ENCODE measurements at regions not wholly inside any gene's neighbourhood (a gene's known extent, or its start where the extent isn't known, plus 50 kb on each side); places are given as distances from the start of the nearest gene placed in this dataset.
A peak's percentile ranks its signal among the peaks of the same experiment; 100 is the strongest.
"Not testable (repeated sequence)": the region's sequence is repeated elsewhere in the genome, so short reads cannot be mapped to it uniquely, and the experiment has no call there.

DNA sequence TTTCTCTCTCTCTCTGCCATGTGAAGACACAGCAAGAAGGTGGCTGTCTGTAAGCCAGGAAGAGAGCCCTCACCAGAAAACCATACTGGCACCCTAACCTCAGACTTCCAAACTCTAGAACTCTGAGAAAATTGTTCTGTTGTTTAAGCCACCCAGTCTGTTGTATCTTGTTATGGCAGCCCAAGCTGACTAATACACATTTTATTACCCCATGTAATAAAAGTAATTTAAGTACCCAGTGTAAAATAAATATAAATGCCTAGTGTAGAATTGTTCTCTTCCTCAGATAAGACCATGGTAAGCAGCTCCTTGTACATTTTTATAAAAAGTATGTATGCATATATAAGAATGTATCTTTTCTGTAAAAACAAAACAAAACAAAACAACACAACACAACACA, 119.7 kb downstream of the DTL start:
- no peak for DNase-seq

DNA sequence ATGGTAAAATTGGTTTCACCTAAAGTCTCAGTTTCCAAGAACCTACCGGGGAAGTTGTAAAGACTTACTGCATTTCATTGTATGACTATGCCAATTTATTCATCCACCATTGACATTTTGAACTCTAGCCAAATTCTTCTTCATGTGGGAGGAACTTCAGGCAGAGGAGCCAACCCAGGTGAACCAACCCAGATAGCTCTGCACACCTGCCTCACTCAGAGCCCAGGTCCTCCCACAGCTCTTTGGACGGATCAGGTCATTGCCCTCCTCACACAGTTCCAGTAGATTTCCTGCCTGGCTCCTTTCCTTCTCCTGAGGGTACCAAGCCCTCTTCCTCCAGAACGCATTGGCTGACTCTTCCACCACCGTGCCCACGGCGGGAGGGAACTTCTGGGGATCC, 121.7 kb downstream of the DTL start:
- DNase-seq: peak; percentile 35

DNA sequence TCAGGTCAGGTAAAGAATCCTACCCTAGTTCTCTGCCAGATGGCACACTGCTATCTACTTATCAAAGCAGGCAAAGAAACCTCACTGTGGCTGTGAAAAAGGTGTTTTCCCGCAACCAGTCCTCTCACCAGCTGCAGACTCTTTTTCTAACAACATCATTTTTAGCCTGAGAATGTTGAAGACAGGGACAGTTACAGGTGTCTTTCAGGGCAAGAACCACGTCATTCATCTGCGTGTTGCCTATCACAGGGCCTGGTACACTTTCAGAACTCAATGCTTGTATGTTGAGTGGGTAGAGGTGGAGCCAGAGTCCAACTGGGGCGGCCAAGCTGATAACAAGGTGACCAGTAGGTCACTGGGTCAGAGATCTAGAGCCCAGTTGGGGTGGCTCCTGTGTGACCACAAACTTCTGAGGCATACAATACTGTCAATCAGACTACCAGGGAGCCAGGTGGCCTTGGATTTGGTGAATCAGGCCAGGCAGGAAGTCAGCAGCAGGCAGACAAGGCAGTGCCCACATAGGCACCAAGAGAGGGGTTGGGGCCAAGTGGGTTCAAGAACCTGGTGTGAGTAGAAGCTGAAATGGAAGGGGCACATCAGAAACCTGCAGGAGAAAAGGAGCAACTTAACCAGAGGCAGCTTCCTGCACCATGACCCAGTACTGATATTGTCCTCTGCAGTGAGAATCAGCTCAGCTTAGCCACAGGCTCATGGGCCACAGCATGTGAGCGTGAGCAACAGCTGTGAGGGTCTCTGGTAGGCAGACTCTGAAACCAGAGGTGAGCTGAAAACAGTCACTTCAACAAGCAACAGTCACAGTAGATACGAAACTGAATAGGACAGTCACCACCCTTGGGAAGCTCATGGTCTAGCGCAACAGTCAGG, 123.6 kb downstream of the DTL start:
- no peak for DNase-seq

DNA sequence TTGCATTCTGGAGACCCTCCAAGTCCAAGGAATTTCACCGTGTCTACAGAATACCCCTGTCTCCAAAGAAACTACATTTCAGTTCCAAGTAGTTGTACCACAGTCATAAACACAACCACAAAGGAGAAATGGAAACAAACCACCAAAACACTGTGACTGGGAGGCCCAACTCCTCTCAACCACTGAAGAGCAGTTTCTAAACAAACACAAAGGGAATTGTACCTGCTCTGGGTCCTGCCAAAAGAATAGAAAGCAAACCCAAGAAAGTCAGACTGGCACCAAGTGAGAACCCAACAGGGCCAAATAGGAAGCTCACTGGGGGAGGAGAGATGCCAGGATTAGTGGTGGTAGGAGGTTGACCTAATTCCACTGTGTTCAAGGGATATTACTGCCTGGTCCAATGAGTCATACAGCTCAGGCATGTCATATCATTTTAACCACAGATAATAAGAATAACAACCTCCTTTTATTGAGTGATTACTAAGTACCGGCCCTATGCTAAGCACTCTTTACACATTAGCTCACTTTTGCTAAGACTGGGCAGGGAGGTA, 123.9 kb upstream of the PPP2R5A start:
- peak; percentile 87 for DNase-seq

DNA sequence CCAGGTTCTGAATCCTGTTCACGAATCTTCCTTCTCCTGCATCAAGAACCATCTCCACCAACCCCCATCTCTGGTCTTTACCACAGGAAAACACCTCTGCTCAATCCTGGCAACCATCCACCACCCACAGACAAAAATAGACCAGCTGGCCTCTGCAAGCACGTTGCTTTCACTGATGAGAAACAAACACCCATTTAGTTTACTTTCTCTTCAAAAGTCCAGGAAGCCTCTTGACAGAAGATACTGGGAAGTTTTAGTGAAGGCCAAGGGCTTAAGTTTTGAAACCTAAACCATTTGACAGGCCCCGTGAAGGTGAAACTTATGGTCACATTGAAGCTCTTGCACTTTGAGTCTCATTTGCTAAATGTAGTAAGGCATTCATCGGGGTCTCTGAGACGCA, 122.6 kb upstream of the PPP2R5A start:
- DNase-seq: peak; percentile 25

DNA sequence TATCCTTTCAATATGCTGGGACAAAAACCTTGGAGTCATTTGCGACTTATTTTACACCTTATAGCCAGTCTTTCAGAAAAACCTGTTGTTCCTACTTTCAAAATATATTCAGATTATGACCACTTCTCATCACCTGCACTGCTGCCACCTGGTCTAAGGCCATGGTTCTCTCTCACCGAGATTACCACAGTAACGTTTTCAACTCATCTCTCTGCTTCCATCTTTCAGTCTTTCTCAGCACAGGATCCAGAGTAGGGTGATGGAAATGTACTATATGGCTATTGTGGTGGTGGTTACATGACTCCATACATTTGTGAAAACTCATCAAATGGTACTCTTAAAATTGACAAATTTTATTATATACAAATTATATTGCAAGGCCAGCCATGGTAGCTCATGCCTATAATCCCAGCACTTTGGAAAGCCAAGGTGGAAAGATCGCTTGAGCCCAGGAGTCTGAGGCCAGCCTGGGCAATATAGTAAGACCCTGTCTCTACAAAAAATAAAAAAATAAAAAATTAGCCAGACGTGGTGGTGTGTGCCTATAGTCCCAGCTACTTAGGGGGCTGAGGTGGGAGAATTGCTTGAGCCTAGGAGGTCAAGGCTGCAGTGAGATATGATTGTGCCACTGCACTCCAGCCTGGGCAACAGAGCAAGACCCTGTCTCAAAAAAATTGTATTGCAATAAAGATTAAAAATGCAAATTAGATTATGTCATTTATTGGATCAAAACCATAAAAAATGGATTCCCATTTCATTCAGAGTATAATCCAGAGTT, 120.9 kb upstream of the PPP2R5A start:
- DNase-seq: no peak

DNA sequence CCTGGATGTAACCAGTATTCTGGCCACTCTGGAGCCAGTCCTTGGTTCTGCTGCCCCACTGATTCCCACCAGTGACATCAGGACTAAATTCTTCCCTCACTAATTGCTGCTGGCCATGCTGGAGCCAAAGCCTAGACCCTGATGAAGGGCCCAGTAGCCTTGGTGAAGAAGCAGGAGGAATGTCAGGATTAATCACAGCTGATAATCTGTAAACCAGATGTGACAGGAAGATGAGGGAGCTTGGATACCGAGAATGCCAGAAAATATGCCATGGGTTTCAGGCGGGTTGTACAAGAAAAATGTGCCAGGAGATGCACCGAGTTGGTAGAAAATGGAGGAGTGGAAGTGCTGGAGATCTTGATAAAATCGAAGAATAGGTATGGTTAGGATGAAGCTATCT, 119.0 kb upstream of the PPP2R5A start:
- no peak for DNase-seq

DNA sequence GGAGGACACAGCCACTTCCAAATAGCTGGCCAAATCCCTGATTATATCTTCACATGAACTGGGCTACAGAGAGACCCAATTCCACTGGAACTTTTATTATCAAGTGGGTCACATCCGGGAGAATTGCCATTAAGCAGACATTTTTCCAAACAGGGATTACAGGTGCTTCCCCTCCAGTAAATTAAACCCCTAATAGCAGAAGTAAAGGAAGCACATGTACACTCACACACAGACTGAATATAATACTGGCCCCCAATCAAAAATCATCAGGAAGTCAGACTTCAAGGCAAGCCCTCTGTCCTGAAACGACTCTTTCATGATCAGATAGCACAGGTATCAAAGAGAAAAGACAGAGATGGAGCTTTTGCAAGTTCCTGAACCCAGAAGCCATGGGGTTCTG, 118.6 kb upstream of the PPP2R5A start:
- DNase-seq: no peak

DNA sequence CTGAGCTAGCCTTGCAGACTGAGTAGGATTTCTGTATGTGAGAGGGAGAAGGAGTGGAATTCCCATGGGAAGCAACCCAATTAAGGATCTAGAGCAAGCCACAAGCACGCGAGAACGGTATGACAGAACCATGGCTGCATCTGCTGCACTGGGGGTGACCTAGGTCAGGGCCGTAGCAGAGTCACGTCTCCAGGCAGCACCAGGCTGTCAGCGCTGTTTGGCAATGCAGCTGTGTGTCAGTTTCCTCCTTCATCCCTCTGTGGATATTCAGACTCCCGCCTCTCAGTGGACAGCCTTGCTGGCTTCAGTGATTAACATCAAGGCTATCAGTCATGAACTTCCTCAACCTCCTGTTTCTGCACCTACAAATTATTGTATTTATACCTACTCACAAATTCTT, 118.1 kb upstream of the PPP2R5A start:
- peak; percentile 27 for DNase-seq

DNA sequence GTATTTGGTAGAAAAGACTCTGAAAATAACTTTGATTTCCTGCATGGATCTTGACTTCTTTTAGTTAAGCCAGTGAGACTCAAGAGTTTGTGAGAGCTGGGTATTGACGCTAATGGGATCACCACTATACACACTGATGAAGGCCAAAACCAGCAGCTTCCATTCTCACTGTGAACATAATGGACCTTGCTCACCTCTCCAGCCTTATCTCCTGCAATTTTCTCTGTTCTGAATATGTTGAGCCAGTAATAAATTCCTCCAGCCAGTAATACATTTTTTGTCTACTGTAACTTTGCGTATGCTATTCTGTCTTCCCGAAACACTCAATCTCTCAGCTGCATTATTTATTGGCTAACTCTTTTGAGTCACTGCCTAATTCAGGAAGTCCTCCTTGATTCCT, 111.6 kb upstream of the PPP2R5A start:
- DNase-seq: no peak

DNA sequence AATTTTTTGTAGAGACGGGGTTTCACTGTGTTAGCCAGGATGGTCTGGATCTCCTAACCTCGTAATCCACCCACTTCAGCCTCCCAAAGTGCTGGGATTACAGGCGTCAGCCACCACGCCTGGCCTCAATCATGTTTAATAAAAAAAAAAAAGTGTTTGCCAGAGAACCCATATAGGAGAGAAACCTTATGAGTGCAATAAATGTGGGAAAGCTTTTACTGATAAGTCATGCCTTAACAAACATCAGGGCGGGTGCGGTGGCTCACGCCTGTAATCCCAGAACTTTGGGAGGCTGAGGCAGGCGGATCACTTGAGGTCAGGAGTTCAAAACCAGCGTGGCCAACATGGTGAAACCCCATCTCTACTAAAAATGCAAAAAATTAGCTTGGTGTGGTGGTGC, 110.9 kb upstream of the PPP2R5A start:
- DNase-seq: not testable (repeated sequence)

DNA sequence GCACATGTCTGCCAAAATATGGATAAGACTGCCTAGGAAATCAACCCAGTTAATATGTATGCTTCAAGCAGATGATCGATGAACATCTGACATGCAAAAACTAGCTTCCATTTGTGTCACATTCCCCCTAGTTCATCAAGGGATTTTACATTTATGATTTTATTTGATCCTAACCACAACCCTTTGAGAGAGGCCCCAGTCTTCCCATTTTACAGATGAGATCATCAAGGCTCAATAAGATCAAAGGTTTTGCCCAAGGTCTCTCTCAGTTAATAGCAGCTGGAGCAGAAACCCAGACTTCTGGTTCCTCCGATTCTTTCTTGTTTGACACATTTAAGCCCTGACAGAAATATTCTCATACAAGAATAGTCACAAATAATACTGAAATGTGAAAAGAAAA, 107.7 kb upstream of the PPP2R5A start:
- no peak for DNase-seq

DNA sequence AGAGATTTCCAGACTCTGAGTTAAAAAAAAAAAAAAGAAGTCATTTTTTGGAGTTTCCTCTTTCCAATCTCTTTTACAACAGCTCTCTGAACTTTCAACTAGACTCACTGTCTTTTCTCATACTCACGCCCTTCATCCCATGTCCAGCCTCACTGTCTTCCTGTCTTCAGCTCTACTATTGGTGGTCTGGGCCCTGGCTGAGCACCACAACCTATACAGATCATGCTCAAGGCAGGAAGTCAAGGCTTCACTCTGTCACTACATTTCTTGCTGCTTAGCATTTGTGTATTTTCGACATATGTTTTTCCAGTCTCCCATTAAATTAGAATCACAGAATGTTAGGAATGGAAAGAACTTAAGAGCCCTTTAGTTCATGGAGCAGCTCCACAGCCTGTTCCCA, 106.4 kb upstream of the PPP2R5A start:
- DNase-seq: no peak

DNA sequence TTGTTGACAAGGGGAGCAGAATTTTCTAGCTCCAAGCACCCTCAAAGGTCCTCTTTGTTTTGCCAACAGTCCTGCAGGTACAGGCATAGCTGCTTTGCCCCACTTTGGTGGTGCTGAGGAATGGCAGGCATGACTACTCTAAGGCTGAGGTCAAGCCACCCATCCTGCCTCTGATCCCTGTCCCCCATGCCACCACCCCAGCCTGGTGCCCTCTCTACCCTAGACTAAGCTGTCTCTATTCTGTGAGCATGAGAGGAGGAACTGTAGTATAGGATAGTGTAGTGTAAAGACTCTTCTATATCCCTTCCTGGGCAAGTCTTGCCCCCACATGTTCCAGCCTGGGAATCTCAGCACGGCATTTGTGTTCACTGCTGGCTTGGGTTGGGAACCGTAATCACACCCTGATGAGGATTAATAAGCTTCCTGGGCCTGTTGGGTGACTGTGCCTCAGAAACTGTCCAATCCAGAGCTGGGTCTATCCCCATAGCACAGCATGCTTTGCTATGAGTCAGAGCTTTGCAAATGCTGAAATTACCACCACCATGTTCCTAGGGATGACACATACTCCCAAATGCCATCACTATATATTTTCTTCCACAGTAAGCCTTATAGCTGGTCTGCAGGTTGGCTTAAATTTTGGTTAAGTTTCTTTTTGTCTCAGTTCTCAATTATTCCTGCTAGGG, 105.7 kb upstream of the PPP2R5A start:
- DNase-seq: peak; percentile 76

DNA sequence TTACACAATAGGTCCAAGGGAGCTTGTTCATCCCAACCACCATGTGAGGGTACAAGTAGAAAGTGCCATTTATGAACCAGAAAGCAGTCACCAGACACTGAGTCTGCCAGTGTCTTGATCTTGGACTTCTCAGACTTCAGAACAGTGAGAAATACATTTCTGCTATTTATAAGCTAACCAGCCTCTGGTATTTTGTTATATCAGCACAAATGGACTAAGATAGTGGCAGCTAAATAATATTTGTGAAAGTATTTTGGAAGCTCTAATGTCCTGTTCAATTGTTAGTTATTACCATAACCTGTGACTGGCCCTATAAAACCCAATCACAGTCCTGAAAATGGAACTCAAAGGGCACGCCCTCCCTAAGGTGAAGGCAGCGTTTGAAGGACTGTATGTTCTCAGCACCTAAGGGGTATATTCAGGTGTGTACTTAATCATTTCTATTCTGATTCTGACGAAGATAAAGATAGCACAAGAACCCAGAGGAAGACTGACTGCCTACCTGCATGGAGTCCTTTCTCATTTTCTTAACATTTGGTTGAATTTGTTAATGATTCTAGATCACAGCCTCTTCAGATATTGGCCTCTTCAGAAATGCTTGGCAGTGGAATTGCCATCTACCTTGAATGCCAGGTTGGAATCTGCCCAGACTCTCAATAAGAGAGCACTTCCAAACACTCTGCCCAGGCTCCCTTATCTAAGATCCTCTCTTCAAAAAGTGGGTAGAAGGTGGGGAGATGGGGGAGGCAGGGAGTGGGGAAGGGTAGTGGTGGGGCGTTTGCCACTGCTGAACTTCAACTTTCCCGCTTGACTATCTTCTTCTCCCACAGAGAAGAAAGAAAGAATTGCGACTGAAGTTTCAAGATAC, 104.0 kb upstream of the PPP2R5A start:
- DNase-seq: no peak

DNA sequence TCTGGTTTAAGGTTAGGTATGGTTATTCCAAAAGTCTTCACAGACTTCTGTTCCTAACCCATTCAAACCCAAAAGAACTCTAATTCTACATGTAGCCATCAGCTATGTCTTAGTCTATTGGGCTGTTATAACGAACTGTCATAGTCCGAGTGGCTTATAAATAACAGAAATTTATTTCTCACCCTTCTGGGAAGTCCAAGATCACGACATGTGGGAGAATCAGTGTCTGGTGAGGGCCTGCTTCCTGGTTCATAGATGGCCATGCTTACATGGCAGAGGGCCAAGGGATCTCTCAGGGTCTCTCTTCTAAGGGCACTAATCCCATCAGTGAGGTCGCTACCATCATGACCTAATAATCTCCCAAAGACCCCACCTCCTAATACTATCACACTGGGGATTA, 103.0 kb upstream of the PPP2R5A start:
- no peak for DNase-seq

DNA sequence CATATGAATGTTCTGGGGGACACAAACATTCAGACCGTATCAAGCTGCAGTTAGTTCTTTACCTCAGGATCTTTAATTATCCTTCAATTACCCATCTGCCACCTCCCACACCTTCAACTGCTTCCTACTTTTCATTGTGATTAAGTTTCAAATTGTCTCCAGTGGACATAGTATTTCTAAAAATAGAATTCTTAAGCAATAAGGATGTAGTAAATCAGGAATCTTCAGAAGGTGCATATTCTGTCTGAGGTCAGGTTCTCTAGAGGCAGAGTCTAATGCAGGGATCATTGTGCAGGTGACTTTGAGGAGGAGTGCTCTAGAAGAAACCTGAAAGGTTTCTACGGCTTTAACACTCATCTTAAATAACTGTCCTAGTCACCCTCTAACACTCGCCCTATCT, 102.6 kb upstream of the PPP2R5A start:
- no peak for DNase-seq

DNA sequence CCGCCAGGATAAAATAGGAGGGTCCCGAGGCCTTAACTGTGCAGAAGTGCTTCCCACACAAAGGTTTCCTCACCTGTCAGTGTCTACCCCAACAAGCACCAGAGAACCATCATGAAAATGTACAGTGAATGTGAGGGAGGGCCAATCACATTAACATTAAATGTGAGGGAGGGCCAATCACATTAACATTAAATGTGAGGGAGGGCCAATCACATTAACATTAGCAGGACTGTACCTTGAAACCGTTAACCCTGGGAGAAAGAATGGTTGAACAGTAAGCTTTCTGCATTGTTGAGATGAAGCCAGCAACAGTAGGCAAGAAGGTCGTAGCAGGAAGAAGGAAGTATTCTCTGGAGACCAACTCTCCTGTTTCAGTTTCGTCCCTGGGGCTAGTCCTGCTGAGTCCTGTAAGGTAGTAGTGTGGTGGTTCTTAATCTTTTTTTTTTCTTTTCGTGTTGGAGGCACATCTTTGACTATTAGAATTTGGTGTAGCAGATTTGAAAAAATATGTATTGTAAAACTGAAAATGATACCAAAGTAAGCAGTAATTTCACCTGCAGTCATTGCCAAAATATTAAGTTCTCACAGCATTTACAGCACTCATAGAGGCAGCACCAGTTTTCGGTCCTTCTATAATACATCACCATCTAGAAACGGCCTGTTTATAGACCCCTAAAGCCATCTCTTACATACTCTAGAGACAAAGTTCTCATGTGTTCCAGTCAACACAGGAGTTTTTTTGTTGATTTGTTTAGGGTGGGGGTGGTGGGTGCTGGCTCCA, 98.6 kb upstream of the PPP2R5A start:
- no peak for DNase-seq

DNA sequence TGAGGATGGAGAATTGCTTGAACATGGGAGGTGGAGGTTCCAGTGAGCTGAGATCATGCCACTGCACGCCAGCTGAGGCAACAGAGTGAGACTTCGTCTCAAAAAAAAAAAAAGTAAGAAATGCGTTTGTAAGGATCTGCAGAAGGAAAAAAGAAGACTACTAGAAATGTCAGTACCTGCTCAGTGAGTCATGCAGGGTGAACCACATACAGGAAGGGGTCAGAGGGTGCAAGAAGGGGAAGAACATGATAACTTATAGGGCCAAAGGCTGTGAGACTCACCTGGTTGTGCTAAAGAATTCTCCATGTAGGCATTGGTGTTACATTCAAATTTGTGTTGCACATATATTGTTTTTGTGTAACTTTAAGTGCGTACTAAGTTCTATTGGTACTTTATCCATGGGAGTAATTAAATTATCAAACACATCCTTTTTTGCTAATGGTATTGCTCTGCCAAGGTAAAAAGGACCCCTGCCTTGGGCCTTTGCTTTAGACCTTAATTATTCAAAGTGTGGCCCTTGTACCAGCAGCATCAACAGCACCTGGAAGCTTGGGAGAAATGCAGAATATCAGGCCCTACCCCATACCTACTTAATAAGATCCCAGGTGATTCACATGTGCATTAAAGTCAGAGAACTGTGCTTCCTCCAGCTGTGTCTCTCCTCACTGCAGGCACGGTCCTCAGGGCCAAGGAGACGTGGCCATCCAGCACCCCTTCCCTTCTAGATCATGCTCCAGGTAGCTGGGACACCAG, 96.4 kb upstream of the PPP2R5A start:
- DNase-seq: no peak

DNA sequence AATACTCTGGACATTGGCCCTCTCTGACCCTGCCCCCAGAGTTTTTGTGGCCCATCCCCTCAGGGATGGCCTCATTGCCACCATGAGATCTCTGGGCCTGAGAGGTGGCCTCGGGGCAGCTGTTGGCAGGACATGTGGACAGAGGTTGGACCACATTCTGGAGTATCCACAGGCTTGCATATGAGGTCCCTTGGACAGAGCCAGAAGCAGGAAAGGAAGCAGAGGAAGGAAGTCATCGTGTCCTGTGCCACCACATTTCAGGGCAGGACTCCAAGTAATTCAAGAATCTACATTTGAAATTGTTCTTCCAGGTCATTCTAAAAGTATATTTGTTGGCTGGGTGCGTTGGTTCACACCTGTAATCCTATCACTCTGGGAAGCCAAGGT, 95.9 kb upstream of the PPP2R5A start:
- no peak for DNase-seq

DNA sequence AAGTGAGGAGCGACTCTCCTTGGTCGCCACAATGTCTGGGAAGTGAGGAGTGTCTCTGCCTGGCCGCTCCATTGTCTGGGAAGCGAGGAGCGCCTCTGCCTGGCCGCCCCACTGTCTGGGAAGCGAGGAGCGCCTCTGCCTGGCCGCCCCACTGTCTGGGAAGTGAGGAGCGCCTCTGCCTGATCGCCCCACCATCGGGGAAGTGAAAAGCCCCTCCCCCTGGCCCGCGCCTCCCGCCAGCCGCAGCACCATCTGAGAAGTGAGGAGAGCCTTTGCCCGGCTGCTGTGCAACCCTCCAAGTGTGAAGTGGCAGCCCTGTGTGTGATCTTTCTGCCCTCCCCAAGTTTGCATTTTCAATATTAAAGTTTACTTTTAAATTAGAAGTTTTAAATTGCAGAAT, 95.0 kb upstream of the PPP2R5A start:
- no peak for DNase-seq
